ENCODE measurements at regions not wholly inside any gene's neighbourhood (a gene's known extent, or its start where the extent isn't known, plus 50 kb on each side); places are given as distances from the start of the nearest gene placed in this dataset.

- Histone ChIP-seq H3K4me3 (ENCODE audit: insufficient read depth, low read depth, low read length) (no peak overlapping the region), H3K27me3 (ENCODE audit: insufficient read depth, low read length) (no peaks in the 10 kb centered on the region), H3K79me2 (ENCODE audit: insufficient read depth, low read length) (no peaks in the 10 kb centered on the region), H3K36me3 (ENCODE audit: insufficient read depth, low read length) (no peaks in the 10 kb centered on the region), H3K4me1 (ENCODE audit: insufficient read depth, low read length) (no peaks in the 10 kb centered on the region), H2AFZ (ENCODE audit: low read depth, low read length) (no peak overlapping the region), H3K27ac (ENCODE audit: low read depth, low read length) (no peak overlapping the region), H3K9me3 (ENCODE audit: insufficient read depth, low read depth, low read length) (no peaks in the 10 kb centered on the region), H4K20me1 (ENCODE audit: insufficient read depth, low read length) (no peaks in the 10 kb centered on the region), H3K4me2 (ENCODE audit: low read length) (no peak overlapping the region), H3K9ac (ENCODE audit: low read length) (no peak overlapping the region)
- Mint-ChIP-seq H3K4me1 (ENCODE audit: low read depth, unreplicated experiment) (no peaks in the 10 kb centered on the region), H3K4me3 (ENCODE audit: unreplicated experiment) (no peak overlapping the region), H3K36me3 (ENCODE audit: low read depth, unreplicated experiment) (no peaks in the 10 kb centered on the region), H3K27ac (ENCODE audit: unreplicated experiment) (no peak overlapping the region), H3K27me3 (ENCODE audit: low read depth, unreplicated experiment) (no peaks in the 10 kb centered on the region), H3K9me3 (ENCODE audit: unreplicated experiment) (no peaks in the 10 kb centered on the region)
- TF ChIP-seq EZH2 (IDR thresholded peaks at IDR 0.05; ENCODE audit: insufficient read depth, low read length), result no peak
- no peak for TF ChIP-seq CTCF (IDR thresholded peaks at IDR 0.05; ENCODE audit: insufficient read depth, low read depth, low read length)
- no peak for DNase-seq (ENCODE audit: low read depth)
- FAIRE-seq, result no peak
These were observed 1351.3 kb upstream of the NUDT12 start for GRCh38 chr5:104913841-104914281.

- no peaks in the 10 kb centered on the region for H4K20me1 ChIP-seq (ENCODE audit: insufficient read depth, low read length)
- H3K27me3 Mint-ChIP-seq (ENCODE audit: low read depth, unreplicated experiment), result no peaks in the 10 kb centered on the region
- no peaks in the 10 kb centered on the region for H3K4me1 Mint-ChIP-seq (ENCODE audit: low read depth, unreplicated experiment)
- no peak overlapping the region for H2AFZ ChIP-seq (ENCODE audit: low read depth, low read length)
- no peak for TF ChIP-seq EZH2 (IDR thresholded peaks at IDR 0.05; ENCODE audit: insufficient read depth, low read length)
- TF ChIP-seq CTCF (IDR thresholded peaks at IDR 0.05; ENCODE audit: insufficient read depth, low read depth, low read length), result no peak
- no peaks in the 10 kb centered on the region for H3K27me3 ChIP-seq (ENCODE audit: insufficient read depth, low read length)
- no peaks in the 10 kb centered on the region for H3K79me2 ChIP-seq (ENCODE audit: insufficient read depth, low read length)
- FAIRE-seq (no peak), DNase-seq (ENCODE audit: low read depth) (no peak)
- H3K9ac ChIP-seq (ENCODE audit: low read length), result no peak overlapping the region
- H3K4me1 ChIP-seq (ENCODE audit: insufficient read depth, low read length), result no peaks in the 10 kb centered on the region
- no peaks in the 10 kb centered on the region for H3K9me3 Mint-ChIP-seq (ENCODE audit: unreplicated experiment)
- H3K4me3 ChIP-seq (ENCODE audit: insufficient read depth, low read depth, low read length), result no peak overlapping the region
- H3K9me3 ChIP-seq (ENCODE audit: insufficient read depth, low read depth, low read length), result no peaks in the 10 kb centered on the region
- no peaks in the 10 kb centered on the region for H3K36me3 ChIP-seq (ENCODE audit: insufficient read depth, low read length)
- no peak overlapping the region for H3K4me3 Mint-ChIP-seq (ENCODE audit: unreplicated experiment)
- H3K4me2 ChIP-seq (ENCODE audit: low read length), result no peak overlapping the region
- H3K27ac ChIP-seq (ENCODE audit: low read depth, low read length), result no peak overlapping the region
- no peaks in the 10 kb centered on the region for H3K36me3 Mint-ChIP-seq (ENCODE audit: low read depth, unreplicated experiment)
- no peak overlapping the region for H3K27ac Mint-ChIP-seq (ENCODE audit: unreplicated experiment)
These were observed 1347.2 kb upstream of the NUDT12 start for GRCh38 chr5:104909803-104910202.

- Histone ChIP-seq H2AFZ (ENCODE audit: low read depth, low read length) (no peak overlapping the region), H3K36me3 (ENCODE audit: insufficient read depth, low read length) (no peaks in the 10 kb centered on the region), H3K4me1 (ENCODE audit: insufficient read depth, low read length) (no peaks in the 10 kb centered on the region), H3K9me3 (ENCODE audit: insufficient read depth, low read depth, low read length) (no peaks in the 10 kb centered on the region), H3K27ac (ENCODE audit: low read depth, low read length) (no peak overlapping the region), H3K9ac (ENCODE audit: low read length) (no peak overlapping the region), H3K4me3 (ENCODE audit: insufficient read depth, low read depth, low read length) (no peak overlapping the region), H3K4me2 (ENCODE audit: low read length) (no peak overlapping the region), H3K27me3 (ENCODE audit: insufficient read depth, low read length) (no peaks in the 10 kb centered on the region), H4K20me1 (ENCODE audit: insufficient read depth, low read length) (no peaks in the 10 kb centered on the region), H3K79me2 (ENCODE audit: insufficient read depth, low read length) (no peaks in the 10 kb centered on the region)
- no peaks in the 10 kb centered on the region for H3K36me3 Mint-ChIP-seq (ENCODE audit: low read depth, unreplicated experiment)
- H3K27ac Mint-ChIP-seq (ENCODE audit: unreplicated experiment), result no peak overlapping the region
- no peak for TF ChIP-seq CTCF (IDR thresholded peaks at IDR 0.05; ENCODE audit: insufficient read depth, low read depth, low read length)
- no peak for TF ChIP-seq EZH2 (IDR thresholded peaks at IDR 0.05; ENCODE audit: insufficient read depth, low read length)
- no peaks in the 10 kb centered on the region for H3K9me3 Mint-ChIP-seq (ENCODE audit: unreplicated experiment)
- no peak overlapping the region for H3K4me3 Mint-ChIP-seq (ENCODE audit: unreplicated experiment)
- FAIRE-seq, result no peak
- no peak for DNase-seq (ENCODE audit: low read depth)
- no peaks in the 10 kb centered on the region for H3K4me1 Mint-ChIP-seq (ENCODE audit: low read depth, unreplicated experiment)
- no peaks in the 10 kb centered on the region for H3K27me3 Mint-ChIP-seq (ENCODE audit: low read depth, unreplicated experiment)
These were observed 1342.0 kb upstream of the NUDT12 start for GRCh38 chr5:104904561-104904960.

All from astrocyte (in vitro differentiated cells and primary cell).